GM18909 (cell line): ENCODE measurements at regions not wholly inside any gene's neighbourhood (a gene's known extent, or its start where the extent isn't known, plus 50 kb on each side); places are given as distances from the start of the nearest gene placed in this dataset.
"Not testable (repeated sequence)": the region's sequence is repeated elsewhere in the genome, so short reads cannot be mapped to it uniquely, and the experiment has no call there.

Source experiments
- ATAC-seq: cut with Tn5 transposase; IDR thresholded peaks from one replicate; pipeline ENCODE4 v1.9.1; 2021; ENCODE audit warnings: mild to moderate bottlenecking; ENCODE audit not compliant: unreplicated experiment, poor library complexity

GRCh38 chr12:90831712-90832111 lies 123.3 kb downstream of the CCER1 start:
- no peak for ATAC-seq

- ATAC-seq = no peak
These were observed 125.9 kb downstream of the CCER1 start for GRCh38 chr12:90829044-90829443.

- ATAC-seq = no peak
These were observed 126.4 kb downstream of the CCER1 start for GRCh38 chr12:90828621-90829020.

- no peak for ATAC-seq
These were observed 127.4 kb downstream of the CCER1 start for GRCh38 chr12:90827567-90827966.

- no peak for ATAC-seq
These were observed 128.9 kb downstream of the CCER1 start for GRCh38 chr12:90826036-90826435.

GRCh38 chr12:90823859-90824258 lies 131.1 kb downstream of the CCER1 start:
- no peak for ATAC-seq

GRCh38 chr12:90819709-90820108 lies 135.3 kb downstream of the CCER1 start:
- no peak for ATAC-seq

GRCh38 chr12:90816353-90817089 lies 138.5 kb downstream of the CCER1 start:
- ATAC-seq = no peak

- ATAC-seq = no peak
These were observed 145.0 kb downstream of the CCER1 start for GRCh38 chr12:90809940-90810339.

- no peak for ATAC-seq
These were observed 146.4 kb downstream of the CCER1 start for GRCh38 chr12:90808568-90808967.

GRCh38 chr12:90802727-90803126 lies 152.2 kb downstream of the CCER1 start:
- ATAC-seq = no peak

- no peak for ATAC-seq
These were observed 153.2 kb downstream of the CCER1 start for GRCh38 chr12:90801776-90802175.

- ATAC-seq = no peak
These were observed 160.8 kb downstream of the CCER1 start for GRCh38 chr12:90794212-90794611.

- ATAC-seq = not testable (repeated sequence)
These were observed 162.3 kb downstream of the CCER1 start for GRCh38 chr12:90792718-90793117.

GRCh38 chr12:90791445-90791844 lies 163.5 kb downstream of the CCER1 start:
- ATAC-seq = no peak

GRCh38 chr12:90790747-90791146 lies 164.2 kb downstream of the CCER1 start:
- no peak for ATAC-seq

- ATAC-seq = no peak
These were observed 181.5 kb downstream of the CCER1 start for GRCh38 chr12:90773491-90773890.

GRCh38 chr12:90770861-90771260 lies 184.1 kb downstream of the CCER1 start:
- no peak for ATAC-seq

GRCh38 chr12:90757957-90758356 lies 197.0 kb downstream of the CCER1 start:
- ATAC-seq = no peak

- ATAC-seq = no peak
These were observed 209.8 kb downstream of the CCER1 start for GRCh38 chr12:90745211-90745610.

GRCh38 chr12:90741611-90742010 lies 213.4 kb downstream of the CCER1 start:
- ATAC-seq = no peak

GRCh38 chr12:90729736-90730135 lies 225.2 kb downstream of the CCER1 start:
- no peak for ATAC-seq
